ENCODE measurements at regions not wholly inside any gene's neighbourhood (a gene's known extent, or its start where the extent isn't known, plus 50 kb on each side); places are given as distances from the start of the nearest gene placed in this dataset.

- no peak overlapping the region for H3K4me3 Mint-ChIP-seq
- H3K36me3 Mint-ChIP-seq (ENCODE audit: low read depth), result peaks cover 33% of the 10 kb centered on the region
- peaks cover 96% of the 10 kb centered on the region for H3K9me3 Mint-ChIP-seq
- no peak for TF ChIP-seq EZH2phosphoT487 (IDR thresholded peaks at IDR 0.05; ENCODE audit: unreplicated experiment)
- TF ChIP-seq ZNF331 (CRISPR knock-in tag; IDR thresholded peaks at IDR 0.05; ENCODE audit: low read depth), result no peak
- no peak for TF ChIP-seq JUNB (IDR thresholded peaks at IDR 0.05; ENCODE audit: unreplicated experiment)
- TF ChIP-seq CREB1 (CRISPR knock-in tag; IDR thresholded peaks at IDR 0.05; ENCODE audit: low read depth), result no peak
- TF ChIP-seq EZH2 (IDR thresholded peaks at IDR 0.05; ENCODE audit: low read depth, unreplicated experiment), result no peak
- TF ChIP-seq ZNF462 (CRISPR knock-in tag; IDR thresholded peaks at IDR 0.05), result no peak
- TF ChIP-seq ETS1 (IDR thresholded peaks at IDR 0.05), result no peak
- TF ChIP-seq NANOG (IDR thresholded peaks at IDR 0.05; ENCODE audit: borderline replicate concordance), result no peak
- TF ChIP-seq ZNF114 (CRISPR knock-in tag; IDR thresholded peaks at IDR 0.05), result no peak
- no peak for TF ChIP-seq POLR2AphosphoS5 (IDR thresholded peaks at IDR 0.05; ENCODE audit: low read depth)
- no peak for TF ChIP-seq REST (IDR thresholded peaks at IDR 0.05; ENCODE audit: unreplicated experiment)
- Histone ChIP-seq H2AFZ (no peak overlapping the region), H3K4me1 (ENCODE audit: insufficient read depth) (no peaks in the 10 kb centered on the region), H3K4me2 (no peak overlapping the region), H3K79me2 (replicated peaks; ENCODE audit: insufficient read depth) (no peaks in the 10 kb centered on the region), H3K27ac (ENCODE audit: low read depth) (no peak overlapping the region), H3K27me3 (ENCODE audit: insufficient read depth) (no peaks in the 10 kb centered on the region), H3K36me3 (ENCODE audit: insufficient read depth) (no peaks in the 10 kb centered on the region), H3K4me3 (no peak overlapping the region), H4K20me1 (replicated peaks; ENCODE audit: insufficient read depth) (no peaks in the 10 kb centered on the region), H3F3A (replicated peaks; ENCODE audit: low read depth) (no peaks in the 10 kb centered on the region), H3K9me2 (ENCODE audit: insufficient read depth) (no peaks in the 10 kb centered on the region)
- no peaks in the 10 kb centered on the region; the same call in 2 of the 3 replicates for H3K4me1 Mint-ChIP-seq
- ATAC-seq (no peak), DNase-seq (ENCODE audit: low spot score) (no peak)
- no peak overlapping the region for H3K27ac Mint-ChIP-seq
- no peaks in the 10 kb centered on the region for H3K27me3 Mint-ChIP-seq (ENCODE audit: insufficient read depth, low read depth, poor library complexity)
These were observed 55.6 kb downstream of the OR4C45 start for GRCh38 chr11:50088231-50088630.

Data from GM23338 (cell line).